H9 (cell line): ENCODE measurements at regions not wholly inside any gene's neighbourhood (a gene's known extent, or its start where the extent isn't known, plus 50 kb on each side); places are given as distances from the start of the nearest gene placed in this dataset.

Experiments used
- DNase-seq: peaks from one replicate; pipeline ENCODE4 v3.0.0-alpha.2; 2017
- H2AFZ ChIP-seq: one replicate; pipeline ENCODE4 v1.6.1; 2013; ENCODE audit warnings: mild to moderate bottlenecking, low read length, control low read depth, moderate library complexity
- H2AK5ac ChIP-seq: 2 replicates; pipeline ENCODE4 v1.6.1; 2013; ENCODE audit warnings: low read length, control low read depth, mixed read lengths; ENCODE audit not compliant: insufficient read length
- H2BK120ac ChIP-seq: one replicate; pipeline ENCODE4 v1.6.1; 2013; ENCODE audit warnings: low read depth, mild to moderate bottlenecking, low read length, control low read depth, inconsistent platforms; ENCODE audit not compliant: poor library complexity, severe bottlenecking
- H2BK12ac ChIP-seq: 2 replicates; pipeline ENCODE4 v1.6.1; 2013; ENCODE audit warnings: low read length, control low read depth, mixed read lengths, low read depth; ENCODE audit not compliant: insufficient read length
- H2BK15ac ChIP-seq: 2 replicates; pipeline ENCODE4 v1.6.1; 2013; ENCODE audit warnings: low read depth, low read length, control low read depth
- H2BK20ac ChIP-seq: one replicate; pipeline ENCODE4 v1.6.1; 2013; ENCODE audit warnings: low read depth, mild to moderate bottlenecking, low read length, control low read depth, inconsistent platforms; ENCODE audit not compliant: poor library complexity, severe bottlenecking
- H2BK5ac ChIP-seq: 2 replicates; pipeline ENCODE4 v1.6.1; 2013; ENCODE audit warnings: low read length, control low read depth, mixed read lengths; ENCODE audit not compliant: insufficient read length
- H3K14ac ChIP-seq: 2 replicates; pipeline ENCODE4 v1.6.1; 2013; ENCODE audit warnings: low read length, control low read depth; ENCODE audit not compliant: insufficient read depth
- H3K18ac ChIP-seq: 2 replicates; pipeline ENCODE4 v1.6.1; 2013; ENCODE audit warnings: low read depth, mild to moderate bottlenecking, mixed read lengths, low read length, control low read depth; ENCODE audit not compliant: insufficient read length
- H3K23ac ChIP-seq: 2 replicates; pipeline ENCODE4 v1.6.1; 2013; ENCODE audit warnings: low read length, control low read depth, mixed read lengths, low read depth; ENCODE audit not compliant: insufficient read length
- H3K23me2 ChIP-seq: 2 replicates; pipeline ENCODE4 v1.6.1; 2013; ENCODE audit warnings: low read depth, mild to moderate bottlenecking, mixed read lengths, low read length, control low read depth; ENCODE audit not compliant: insufficient read length, poor library complexity, severe bottlenecking
- H3K27ac ChIP-seq: 2 replicates; pipeline ENCODE4 v1.5.1; 2013; ENCODE audit warnings: low read length, control low read depth, mixed read lengths, low read depth; ENCODE audit not compliant: insufficient read length
- H3K27me3 ChIP-seq: 2 replicates; pipeline ENCODE4 v1.6.1; 2013; ENCODE audit warnings: low read length, control low read depth, inconsistent platforms; ENCODE audit not compliant: insufficient read depth
- H3K4ac ChIP-seq: 2 replicates; pipeline ENCODE4 v1.6.1; 2013; ENCODE audit warnings: low read depth, mild to moderate bottlenecking, control low read depth, inconsistent platforms, low read length, moderate library complexity
- H3K4me1 ChIP-seq: 2 replicates; pipeline ENCODE4 v1.6.1; 2013; ENCODE audit warnings: low read length, control low read depth, inconsistent platforms; ENCODE audit not compliant: insufficient read depth
- H3K4me2 ChIP-seq: 2 replicates; pipeline ENCODE4 v1.6.1; 2013; ENCODE audit warnings: low read length, control low read depth, mixed read lengths; ENCODE audit not compliant: insufficient read length, insufficient read depth
- H3K56ac ChIP-seq: 2 replicates; pipeline ENCODE4 v1.6.1; 2013; ENCODE audit warnings: low read depth, mild to moderate bottlenecking, mixed read lengths, low read length, control low read depth; ENCODE audit not compliant: insufficient read length
- H3K79me1 ChIP-seq: 2 replicates; pipeline ENCODE4 v1.6.1; 2013; ENCODE audit warnings: low read depth, mild to moderate bottlenecking, moderate library complexity, low read length, control low read depth, inconsistent platforms; ENCODE audit not compliant: insufficient read depth, poor library complexity, severe bottlenecking
- H3K79me2 ChIP-seq: 2 replicates; pipeline ENCODE4 v1.6.1; 2013; ENCODE audit warnings: low read length, control low read depth, inconsistent platforms; ENCODE audit not compliant: insufficient read depth
- H3K9ac ChIP-seq: 2 replicates; pipeline ENCODE4 v1.6.1; 2013; ENCODE audit warnings: low read length, control low read depth, mixed read lengths; ENCODE audit not compliant: insufficient read length; ENCODE audit errors: extremely low read depth
- H3K9me3 ChIP-seq: one replicate; pipeline ENCODE4 v1.6.1; 2013; ENCODE audit warnings: low read depth, low read length, inconsistent platforms; ENCODE audit not compliant: control insufficient read depth
- H3T11ph ChIP-seq: one replicate; pipeline ENCODE4 v1.6.1; 2013; ENCODE audit warnings: mild to moderate bottlenecking, low read length, control low read depth, inconsistent platforms
- H4K20me1 ChIP-seq: one replicate; pipeline ENCODE4 v1.6.1; 2013; ENCODE audit not compliant: control insufficient read depth, insufficient read length, insufficient read depth
- H4K5ac ChIP-seq: 2 replicates; pipeline ENCODE4 v1.6.1; 2013; ENCODE audit warnings: low read depth, mild to moderate bottlenecking, mixed read lengths, low read length, control low read depth; ENCODE audit not compliant: insufficient read length
- H4K8ac ChIP-seq: replicated peaks from 2 replicates; pipeline ENCODE4 v1.6.1; 2013; ENCODE audit warnings: low read length, control low read depth, mixed read lengths, low read depth; ENCODE audit not compliant: insufficient read length
- H4K91ac ChIP-seq: 2 replicates; pipeline ENCODE4 v1.6.1; 2013; ENCODE audit warnings: low read depth, mild to moderate bottlenecking, moderate library complexity, mixed read lengths, low read length, control low read depth; ENCODE audit not compliant: insufficient read length
- H3K27ac Mint-ChIP-seq, 3 experiments: 2 replicates in 2 of 3; 3 replicates in 1 of 3; pipeline ENCODE4 v1.8.0; 2020 to 2021; ENCODE audit warnings: mixed read lengths in 3 of 3, mild to moderate bottlenecking in 1 of 3, moderate library complexity in 1 of 3
- H3K27me3 Mint-ChIP-seq: 2 replicates; pipeline ENCODE4 v1.8.0; 2021; ENCODE audit warnings: low read depth, mild to moderate bottlenecking, moderate library complexity, mixed read lengths
- H3K36me3 Mint-ChIP-seq, 3 experiments: 2 replicates in 2 of 3; 3 replicates in 1 of 3; pipeline ENCODE4 v1.8.0; 2020 to 2021; ENCODE audit warnings: low read depth in 3 of 3, mixed read lengths in 3 of 3; ENCODE audit not compliant: insufficient read depth in 1 of 3
- H3K4me1 Mint-ChIP-seq, 2 experiments: 2 replicates each; pipeline ENCODE4 v1.8.0; 2020; ENCODE audit warnings: mixed read lengths in 2 of 2
- H3K4me3 Mint-ChIP-seq, 2 experiments: 2 replicates in 1 of 2; 3 replicates in 1 of 2; pipeline ENCODE4 v1.8.0; 2020 to 2021; ENCODE audit warnings: mild to moderate bottlenecking in 2 of 2, mixed read lengths in 2 of 2, moderate library complexity in 1 of 2
- H3K9me3 Mint-ChIP-seq, 2 experiments: 2 replicates in 1 of 2; 3 replicates in 1 of 2; pipeline ENCODE4 v1.8.0; 2020; ENCODE audit warnings: mild to moderate bottlenecking in 2 of 2, mixed read lengths in 2 of 2, moderate library complexity in 1 of 2
- WGBS: extraction: QIAGEN DNeasy Blood & Tissue Kit; methylation state at CpG from one replicate; pipeline ENCODE4 v1.1.7; 2013; ENCODE audit warnings: missing lambda C conversion rate, low lambda C conversion rate, mixed read lengths; ENCODE audit not compliant: insufficient read length; ENCODE audit errors: extremely low coverage; 5-methylcytosine and 5-hydroxymethylcytosine counted together
- TF ChIP-seq, protein P1 (sequence below): fragments of 200-600 bp; sonication (generic); conservative IDR thresholded peaks from 3 replicates; pipeline ENCODE4 v1.8.0; 2021; ENCODE audit warnings: antibody characterized with exemption, mild to moderate bottlenecking

DNA sequence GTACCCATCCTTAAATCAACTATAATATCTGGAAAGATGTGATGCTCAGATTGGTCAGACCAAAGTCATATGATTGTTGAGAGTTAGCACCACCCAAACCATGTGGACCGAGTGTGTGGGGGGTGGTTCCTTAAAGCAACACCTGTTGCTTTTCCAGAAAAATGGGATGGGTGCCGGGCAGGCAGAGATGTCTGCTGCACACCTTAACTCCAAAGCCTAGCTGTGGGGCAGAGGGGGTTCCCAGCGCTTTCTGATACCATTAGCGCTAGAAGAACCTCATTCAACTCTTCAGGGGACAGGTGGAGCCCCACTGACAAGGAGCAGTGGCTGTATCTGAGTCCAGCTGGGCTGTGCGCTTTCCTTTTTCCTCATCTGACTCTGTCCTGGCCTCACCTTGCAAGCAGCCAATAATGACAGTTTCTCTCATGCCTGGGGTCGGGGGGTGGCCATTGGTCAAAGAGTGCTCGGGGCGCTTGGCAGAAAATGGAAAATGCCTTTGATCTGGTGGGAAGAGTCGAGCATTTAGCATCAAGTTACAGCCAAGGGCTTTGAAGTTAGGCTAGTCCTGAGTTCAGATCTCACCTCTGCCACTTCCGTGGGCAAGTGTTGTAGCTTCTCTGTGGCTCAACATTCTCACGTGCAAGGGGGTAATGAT lies 82.6 kb downstream of the IRX3 start:
- TF ChIP-seq, protein P1, sequence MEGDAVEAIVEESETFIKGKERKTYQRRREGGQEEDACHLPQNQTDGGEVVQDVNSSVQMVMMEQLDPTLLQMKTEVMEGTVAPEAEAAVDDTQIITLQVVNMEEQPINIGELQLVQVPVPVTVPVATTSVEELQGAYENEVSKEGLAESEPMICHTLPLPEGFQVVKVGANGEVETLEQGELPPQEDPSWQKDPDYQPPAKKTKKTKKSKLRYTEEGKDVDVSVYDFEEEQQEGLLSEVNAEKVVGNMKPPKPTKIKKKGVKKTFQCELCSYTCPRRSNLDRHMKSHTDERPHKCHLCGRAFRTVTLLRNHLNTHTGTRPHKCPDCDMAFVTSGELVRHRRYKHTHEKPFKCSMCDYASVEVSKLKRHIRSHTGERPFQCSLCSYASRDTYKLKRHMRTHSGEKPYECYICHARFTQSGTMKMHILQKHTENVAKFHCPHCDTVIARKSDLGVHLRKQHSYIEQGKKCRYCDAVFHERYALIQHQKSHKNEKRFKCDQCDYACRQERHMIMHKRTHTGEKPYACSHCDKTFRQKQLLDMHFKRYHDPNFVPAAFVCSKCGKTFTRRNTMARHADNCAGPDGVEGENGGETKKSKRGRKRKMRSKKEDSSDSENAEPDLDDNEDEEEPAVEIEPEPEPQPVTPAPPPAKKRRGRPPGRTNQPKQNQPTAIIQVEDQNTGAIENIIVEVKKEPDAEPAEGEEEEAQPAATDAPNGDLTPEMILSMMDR = no peak
- H3K4me2 ChIP-seq = no peak overlapping the region
- H2BK15ac ChIP-seq = no peak overlapping the region
- Mint-ChIP-seq H3K9me3 (no peaks in the 10 kb centered on the region; a peak in 2 of 5 replicates), H3K4me3 (no peak overlapping the region), H3K27me3 (peaks cover 16% of the 10 kb centered on the region), H3K4me1 (peaks cover 4 to 17% of the 10 kb centered on the region in 2 experiments; a peak in 3 of 4 replicates), H3K36me3 (no peaks in the 10 kb centered on the region; a peak in 1 of 7 replicates), H3K27ac (peak overlapping the region in 1 of 3 experiments; percentile 23; a peak in 1 of 7 replicates)
- H3K4ac ChIP-seq = no peak overlapping the region
- no peaks in the 10 kb centered on the region for H4K20me1 ChIP-seq
- no peak overlapping the region for H2AFZ ChIP-seq
- H3K18ac ChIP-seq = no peak overlapping the region
- H3K23ac ChIP-seq = no peak overlapping the region
- H2AK5ac ChIP-seq = no peak overlapping the region
- no peak overlapping the region for H3K27ac ChIP-seq
- H3K79me1 ChIP-seq = no peaks in the 10 kb centered on the region
- no peak overlapping the region for H2BK120ac ChIP-seq
- no peak overlapping the region for H2BK5ac ChIP-seq
- H3K4me1 ChIP-seq = no peaks in the 10 kb centered on the region
- no peak overlapping the region for H3K14ac ChIP-seq
- no peaks in the 10 kb centered on the region for H3K27me3 ChIP-seq
- H3K79me2 ChIP-seq = no peaks in the 10 kb centered on the region
- no peaks in the 10 kb centered on the region for H3K23me2 ChIP-seq
- H4K91ac ChIP-seq = no peak overlapping the region
- H3T11ph ChIP-seq = no peak overlapping the region
- no peaks in the 10 kb centered on the region for H3K9me3 ChIP-seq
- H3K9ac ChIP-seq = no peak overlapping the region
- WGBS = no CpG with 5 or more reads among the region's 11 CpGs
- no peak for DNase-seq
- H2BK12ac ChIP-seq = no peak overlapping the region
- H3K56ac ChIP-seq = no peak overlapping the region
- H2BK20ac ChIP-seq = no peak overlapping the region
- H4K8ac ChIP-seq = no peak overlapping the region
- no peak overlapping the region for H4K5ac ChIP-seq
